ENCODE measurements at regions not wholly inside any gene's neighbourhood (a gene's known extent, or its start where the extent isn't known, plus 50 kb on each side); places are given as distances from the start of the nearest gene placed in this dataset.

DNA sequence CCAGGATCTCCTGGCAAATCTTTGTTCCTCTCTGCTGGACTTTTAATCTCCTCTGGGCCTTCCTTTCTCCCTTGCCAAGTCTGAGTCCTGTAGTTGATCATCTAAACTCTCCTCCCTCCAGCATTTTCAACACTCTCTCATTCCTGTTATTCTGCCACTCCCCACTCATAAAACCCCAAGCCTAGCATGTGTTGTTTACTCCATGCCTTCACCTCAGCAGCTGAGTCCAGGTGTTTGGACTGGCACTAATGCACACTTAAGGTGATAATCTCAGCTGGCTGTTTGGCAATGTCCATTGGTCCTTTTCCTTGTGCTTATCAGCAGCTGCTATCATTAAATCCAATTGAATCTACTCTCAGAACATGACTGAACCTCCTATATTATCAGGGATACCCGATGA, 876.8 kb upstream of the TENM4 start:
- in situ Hi-C loops (cut with HindIII; ENCODE audit: low pct_ligation_motif_present, low sequenced_read_pairs): no loop called here

DNA sequence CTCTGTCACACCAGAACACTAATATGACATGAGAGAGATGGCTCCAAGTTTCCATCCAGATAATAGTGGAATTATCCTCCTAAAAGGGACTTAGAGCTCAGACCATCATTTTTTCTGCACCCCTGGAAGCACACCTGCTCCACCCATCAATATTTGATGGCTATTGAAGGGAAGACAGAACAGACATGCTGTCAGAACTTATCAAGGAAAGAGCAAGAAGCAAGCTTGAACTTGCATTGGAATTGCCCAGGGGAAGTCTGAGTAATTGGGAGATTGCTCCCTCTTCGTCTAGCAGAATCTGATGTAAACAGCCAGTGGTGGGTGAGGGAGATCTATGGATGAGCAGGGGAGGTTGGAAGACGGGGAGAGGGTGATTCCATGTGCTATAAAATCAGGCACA, 874.4 kb upstream of the TENM4 start:
- TF ChIP-seq, protein P1, sequence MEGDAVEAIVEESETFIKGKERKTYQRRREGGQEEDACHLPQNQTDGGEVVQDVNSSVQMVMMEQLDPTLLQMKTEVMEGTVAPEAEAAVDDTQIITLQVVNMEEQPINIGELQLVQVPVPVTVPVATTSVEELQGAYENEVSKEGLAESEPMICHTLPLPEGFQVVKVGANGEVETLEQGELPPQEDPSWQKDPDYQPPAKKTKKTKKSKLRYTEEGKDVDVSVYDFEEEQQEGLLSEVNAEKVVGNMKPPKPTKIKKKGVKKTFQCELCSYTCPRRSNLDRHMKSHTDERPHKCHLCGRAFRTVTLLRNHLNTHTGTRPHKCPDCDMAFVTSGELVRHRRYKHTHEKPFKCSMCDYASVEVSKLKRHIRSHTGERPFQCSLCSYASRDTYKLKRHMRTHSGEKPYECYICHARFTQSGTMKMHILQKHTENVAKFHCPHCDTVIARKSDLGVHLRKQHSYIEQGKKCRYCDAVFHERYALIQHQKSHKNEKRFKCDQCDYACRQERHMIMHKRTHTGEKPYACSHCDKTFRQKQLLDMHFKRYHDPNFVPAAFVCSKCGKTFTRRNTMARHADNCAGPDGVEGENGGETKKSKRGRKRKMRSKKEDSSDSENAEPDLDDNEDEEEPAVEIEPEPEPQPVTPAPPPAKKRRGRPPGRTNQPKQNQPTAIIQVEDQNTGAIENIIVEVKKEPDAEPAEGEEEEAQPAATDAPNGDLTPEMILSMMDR (IDR thresholded peaks at IDR 0.05; ENCODE audit: low read depth, low read length, missing control alignments): no peak
- DNase-seq: no peak
- Histone ChIP-seq H3K36me3 (replicated peaks) (no peaks in the 10 kb centered on the region), H3K4me3 (ENCODE audit: low read depth, low read length) (no peak overlapping the region), H3K27ac (no peak overlapping the region), H3K27me3 (replicated peaks) (no peaks in the 10 kb centered on the region)
- in situ Hi-C loops (cut with HindIII; ENCODE audit: low pct_ligation_motif_present, low sequenced_read_pairs): no loop called here

More for the DNA sequence above, 876.8 kb upstream of the TENM4 start:
- no peaks in the 10 kb centered on the region for H3K36me3 ChIP-seq (replicated peaks)
- no peak overlapping the region for H3K27ac ChIP-seq
- no peak for DNase-seq
- TF ChIP-seq, protein P1 (IDR thresholded peaks at IDR 0.05; ENCODE audit: low read depth, low read length, missing control alignments): no peak
- H3K4me3 ChIP-seq (ENCODE audit: low read depth, low read length): no peak overlapping the region
- H3K27me3 ChIP-seq (replicated peaks): no peaks in the 10 kb centered on the region

DNA sequence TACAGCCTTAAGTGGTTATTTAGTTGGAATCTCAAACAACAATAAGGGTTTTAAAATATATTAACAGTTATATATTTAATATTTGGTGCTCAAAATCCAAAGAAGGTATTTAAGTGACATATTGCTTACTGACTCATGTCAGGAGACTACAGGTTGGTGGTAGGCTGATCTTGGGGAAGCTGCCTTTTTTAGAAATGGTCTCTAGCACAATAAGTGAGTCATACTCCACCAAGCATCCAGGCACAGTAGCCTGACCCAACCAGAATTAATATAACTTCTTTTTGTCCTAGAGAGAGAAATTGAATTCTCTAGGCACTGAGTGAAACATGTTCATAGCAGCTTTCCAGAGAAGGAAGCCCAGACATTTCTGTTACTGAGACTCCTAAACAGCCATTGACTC, 868.5 kb upstream of the TENM4 start:
- Histone ChIP-seq H3K4me3 (ENCODE audit: low read depth, low read length) (no peak overlapping the region), H3K36me3 (replicated peaks) (no peaks in the 10 kb centered on the region), H3K27ac (no peak overlapping the region), H3K27me3 (replicated peaks) (no peaks in the 10 kb centered on the region)
- in situ Hi-C loops (cut with HindIII; ENCODE audit: low pct_ligation_motif_present, low sequenced_read_pairs): no loop called here
- no peak for DNase-seq
- TF ChIP-seq, protein P1 (IDR thresholded peaks at IDR 0.05; ENCODE audit: low read depth, low read length, missing control alignments): no peak

DNA sequence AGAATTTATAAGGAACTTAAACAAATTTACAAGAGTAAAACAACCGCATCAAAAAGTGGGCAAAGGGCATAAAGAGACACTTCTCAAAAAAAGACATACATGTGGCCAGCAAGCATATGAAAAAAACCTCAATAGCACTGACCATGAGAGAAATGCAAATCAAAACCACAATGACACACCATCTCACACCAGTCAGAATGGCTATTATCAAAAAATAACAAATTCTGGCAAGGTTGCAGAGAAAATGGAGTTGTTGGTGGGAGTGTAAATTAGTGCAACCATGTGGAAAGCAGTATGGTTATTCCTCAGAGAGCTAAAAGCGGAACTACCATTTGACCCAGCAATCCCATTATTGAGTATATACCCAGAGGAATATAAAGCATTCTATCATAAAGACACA, 866.8 kb upstream of the TENM4 start:
- Histone ChIP-seq H3K27me3 (replicated peaks) (no peaks in the 10 kb centered on the region), H3K27ac (no peak overlapping the region), H3K4me3 (ENCODE audit: low read depth, low read length) (no peak overlapping the region), H3K36me3 (replicated peaks) (no peaks in the 10 kb centered on the region)
- TF ChIP-seq, protein P1 (IDR thresholded peaks at IDR 0.05; ENCODE audit: low read depth, low read length, missing control alignments): no peak
- in situ Hi-C loops (cut with HindIII; ENCODE audit: low pct_ligation_motif_present, low sequenced_read_pairs): no loop called here
- DNase-seq: no peak

DNA sequence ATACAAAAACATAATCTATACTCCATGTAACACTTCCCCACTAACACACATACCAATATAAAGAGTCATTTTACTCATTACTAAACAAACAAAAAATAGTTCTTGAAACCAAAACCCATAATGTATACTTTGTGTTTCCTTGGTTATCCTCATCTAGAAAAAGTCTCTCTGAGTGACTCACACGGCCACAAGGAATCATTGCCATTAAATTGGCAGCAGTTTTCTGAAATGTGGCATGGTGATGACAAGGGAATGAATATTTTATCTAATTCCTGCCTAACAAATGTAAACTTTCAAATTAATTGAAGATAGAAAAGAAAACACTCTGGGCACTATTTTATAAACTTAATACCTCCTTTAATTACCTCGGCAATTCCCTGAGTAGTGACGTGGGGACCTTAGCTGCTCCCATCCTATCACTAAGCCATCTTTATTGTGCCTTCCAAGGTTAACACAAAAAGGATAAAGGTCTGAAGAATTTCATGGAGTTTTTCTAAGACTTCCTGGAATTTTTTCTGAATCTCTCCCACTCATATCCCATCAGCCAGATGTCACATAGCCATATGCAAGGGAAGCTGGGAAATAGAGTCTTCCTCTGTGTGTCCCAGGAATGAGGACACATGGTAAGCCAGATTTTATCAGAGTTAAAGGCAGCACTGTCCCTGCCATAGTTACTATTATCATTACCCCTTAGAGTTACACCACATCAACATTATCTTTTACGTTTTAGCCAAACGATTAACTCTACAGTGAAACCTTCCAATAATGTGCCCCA, 857.2 kb upstream of the TENM4 start:
- TF ChIP-seq, protein P1 (IDR thresholded peaks at IDR 0.05; ENCODE audit: low read depth, low read length, missing control alignments): no peak
- Histone ChIP-seq H3K4me3 (ENCODE audit: low read depth, low read length) (no peak overlapping the region), H3K27ac (peak overlapping the region; percentile 80), H3K36me3 (replicated peaks) (no peaks in the 10 kb centered on the region), H3K27me3 (replicated peaks) (no peaks in the 10 kb centered on the region)
- peak; percentile 82 for DNase-seq
- in situ Hi-C loops (cut with HindIII; ENCODE audit: low pct_ligation_motif_present, low sequenced_read_pairs): no loop called here

DNA sequence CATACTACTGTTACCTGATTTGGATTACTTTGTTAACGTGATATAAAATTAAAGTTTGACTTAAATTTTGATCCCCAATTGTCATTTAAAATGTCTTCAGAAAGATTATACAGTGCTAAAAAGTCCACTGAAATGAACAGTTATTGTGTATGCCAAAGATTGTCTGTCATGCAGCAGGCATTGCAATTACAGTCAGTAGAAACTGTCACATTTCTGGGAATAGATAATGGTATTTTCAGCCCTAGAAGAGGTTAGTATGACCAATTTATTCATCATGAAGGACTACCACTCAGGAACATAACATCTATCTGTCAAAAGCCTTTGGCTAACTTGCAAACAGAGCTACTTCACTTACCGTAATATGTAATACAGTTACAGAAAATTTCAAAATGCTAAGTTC, 852.5 kb upstream of the TENM4 start:
- Histone ChIP-seq H3K36me3 (replicated peaks) (no peaks in the 10 kb centered on the region), H3K27ac (no peak overlapping the region), H3K4me3 (ENCODE audit: low read depth, low read length) (no peak overlapping the region), H3K27me3 (replicated peaks) (no peaks in the 10 kb centered on the region)
- no peak for DNase-seq
- TF ChIP-seq, protein P1 (IDR thresholded peaks at IDR 0.05; ENCODE audit: low read depth, low read length, missing control alignments): no peak
- in situ Hi-C loops (cut with HindIII; ENCODE audit: low pct_ligation_motif_present, low sequenced_read_pairs): no loop called here

All from brain microvascular endothelial cell (primary cell).